T-helper 2 cell treated with Interferon-gamma antibody and Interleukin-4, amounts not matched to agents 100 ng/mL and 5 ng/mL, for 36 hours (primary cell): ENCODE measurements at regions not wholly inside any gene's neighbourhood (a gene's known extent, or its start where the extent isn't known, plus 50 kb on each side); places are given as distances from the start of the nearest gene placed in this dataset.

Source experiments
- intact Hi-C: fragments of 100-400 bp; cut with micrococcal nuclease; formaldehyde crosslinking; loops from one replicate; pipeline ENCODE4 v1.15.1; 2023

DNA sequence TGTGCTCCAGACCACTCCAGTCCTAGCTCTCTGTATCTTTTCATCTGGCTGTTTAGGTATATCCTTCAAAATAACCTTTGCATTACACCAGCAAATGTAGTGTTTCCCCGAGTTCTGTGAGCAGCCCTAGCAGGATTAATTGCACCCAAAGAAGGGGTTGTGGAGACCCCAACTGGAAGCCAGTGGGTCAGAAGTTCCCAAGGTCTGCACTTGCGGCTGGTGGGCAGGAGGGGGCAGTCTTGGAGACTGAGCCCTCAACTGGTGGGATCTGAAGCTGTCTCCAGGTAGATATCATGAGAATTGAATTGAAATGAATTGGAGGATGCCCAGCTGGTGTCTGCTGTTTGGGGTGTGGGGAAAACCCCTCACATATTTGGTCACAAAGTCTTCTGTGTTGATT lies 1485.3 kb upstream of the TENM3 start:
- intact Hi-C loops: no loop called here

- intact Hi-C loops: no loop called here
These were observed 1477.2 kb upstream of the TENM3 start for GRCh38 chr4:180766045-180766444.

DNA sequence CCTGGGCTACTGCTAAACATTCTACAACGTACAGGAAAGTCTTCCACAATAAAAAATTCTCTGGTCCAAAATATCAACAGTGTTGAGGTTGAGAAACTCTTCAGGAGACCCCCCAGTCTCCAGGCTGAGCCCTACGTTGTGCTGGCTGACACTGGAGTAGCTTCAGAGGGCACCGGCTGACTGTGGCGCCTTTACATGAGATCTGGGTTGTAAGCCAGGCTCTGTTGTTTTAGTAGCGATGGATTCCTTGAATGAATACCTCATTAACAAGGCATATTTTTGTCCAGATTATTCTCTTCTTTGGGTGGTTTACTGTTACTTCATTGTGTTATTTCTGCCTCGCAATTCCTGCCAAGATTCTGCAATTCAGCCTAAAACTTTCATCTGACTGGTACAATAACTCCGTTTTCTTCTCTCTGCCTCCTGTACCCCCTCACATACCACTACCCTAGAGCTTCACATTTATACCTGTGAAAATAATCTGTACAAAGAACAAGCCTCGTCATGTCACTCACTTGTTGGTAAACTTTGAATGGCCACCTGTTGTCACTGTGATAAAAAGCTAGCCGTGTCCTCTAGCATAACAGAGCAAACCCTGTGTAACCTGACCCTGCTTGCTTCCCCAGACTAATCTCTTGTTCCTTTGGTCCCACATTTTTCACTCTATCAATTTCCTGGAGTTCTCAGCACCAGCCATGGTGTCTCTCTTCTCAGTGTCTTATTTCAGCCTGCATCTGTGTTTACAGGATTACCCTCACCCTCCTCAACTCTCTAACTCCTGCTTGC lies 1476.1 kb upstream of the TENM3 start:
- intact Hi-C loops: no loop called here

- intact Hi-C loops: no loop called here
These were observed 1474.6 kb upstream of the TENM3 start for GRCh38 chr4:180768610-180769009.

GRCh38 chr4:180769791-180770190 lies 1473.4 kb upstream of the TENM3 start:
- intact Hi-C loops: no loop called here

- intact Hi-C loops: no loop called here
These were observed 1472.9 kb upstream of the TENM3 start for GRCh38 chr4:180770265-180770664.

DNA sequence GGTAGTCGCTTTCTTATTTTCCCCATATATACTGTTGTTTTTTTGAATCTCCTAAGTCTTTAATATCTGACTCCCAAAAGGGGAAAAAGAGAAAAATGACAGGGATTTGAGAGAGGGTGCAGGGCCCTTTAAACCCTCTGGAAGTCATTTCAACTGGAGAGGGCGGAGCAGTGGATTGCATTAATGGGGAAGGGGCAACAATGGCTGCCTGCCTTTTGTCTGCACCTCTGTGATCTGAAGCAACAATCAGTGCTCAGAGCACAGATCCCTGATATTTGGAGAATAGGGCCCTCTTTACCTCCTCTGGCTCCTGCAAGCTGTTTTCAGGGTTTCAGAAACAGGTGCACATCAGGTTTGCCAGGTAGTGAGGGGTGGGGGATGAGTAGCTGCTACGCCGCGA lies 1458.3 kb upstream of the TENM3 start:
- intact Hi-C loops: no loop called here

DNA sequence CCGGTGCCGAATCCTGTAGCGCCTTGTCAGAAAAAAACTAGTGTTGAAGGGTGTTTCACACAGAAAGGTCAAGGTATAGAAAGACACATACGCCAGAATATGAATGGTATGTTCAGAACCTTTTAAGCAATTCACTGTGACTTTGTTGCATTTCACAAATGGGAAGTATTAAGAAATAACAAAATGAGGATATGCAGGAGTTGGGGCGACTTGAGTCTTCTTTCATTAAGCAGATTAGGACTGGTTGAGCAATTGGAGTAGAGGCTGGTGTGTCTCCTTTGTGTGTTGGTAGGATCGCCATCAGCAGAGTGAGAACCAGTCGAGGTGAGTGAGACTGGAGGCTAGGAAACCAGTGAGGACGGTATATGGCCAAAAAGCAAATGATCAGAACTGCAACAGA lies 1454.5 kb upstream of the TENM3 start:
- intact Hi-C loops: no loop called here

- intact Hi-C loops: no loop called here
These were observed 1453.3 kb upstream of the TENM3 start for GRCh38 chr4:180789929-180790328.

DNA sequence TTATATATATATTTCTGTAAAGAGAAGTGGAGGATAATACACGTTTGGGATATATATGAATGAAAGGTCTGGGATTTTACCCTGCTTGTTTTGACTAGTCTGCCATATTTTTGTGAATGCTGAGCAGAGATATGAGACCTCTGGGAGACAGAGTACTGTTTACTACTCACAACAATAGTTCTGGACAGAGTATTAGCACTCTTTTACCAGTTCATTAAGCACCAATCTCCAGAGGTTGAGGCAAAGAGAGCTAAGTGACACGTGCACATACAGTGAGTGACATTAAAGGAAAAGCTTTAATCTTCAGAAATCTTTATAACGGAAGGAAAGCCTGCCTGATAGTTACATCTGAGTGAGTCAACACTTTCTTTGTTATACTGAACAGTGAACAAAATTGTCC lies 1452.7 kb upstream of the TENM3 start:
- intact Hi-C loops: no loop called here

GRCh38 chr4:180792541-180792940 lies 1450.7 kb upstream of the TENM3 start:
- intact Hi-C loops: no loop called here

DNA sequence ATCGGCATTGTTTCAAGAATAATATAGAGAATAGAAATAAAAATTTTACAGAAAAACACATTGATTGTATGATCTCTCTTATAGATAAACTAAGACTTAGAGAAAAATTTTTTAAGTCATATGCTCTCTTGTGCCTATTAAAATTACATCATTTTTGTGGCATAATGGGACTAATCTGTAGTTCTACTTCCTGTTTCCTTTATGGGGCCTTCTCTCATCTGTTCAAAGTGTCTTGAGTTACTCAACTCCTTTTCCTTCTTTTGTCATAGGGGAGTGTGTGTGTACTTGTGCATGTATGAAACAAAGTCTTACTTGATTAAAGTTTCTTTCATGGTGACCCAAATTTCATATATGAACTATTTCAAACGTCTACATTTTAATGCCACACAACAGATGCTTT lies 1448.9 kb upstream of the TENM3 start:
- intact Hi-C loops: no loop called here

- intact Hi-C loops: no loop called here
These were observed 1445.1 kb upstream of the TENM3 start for GRCh38 chr4:180798036-180798577.

DNA sequence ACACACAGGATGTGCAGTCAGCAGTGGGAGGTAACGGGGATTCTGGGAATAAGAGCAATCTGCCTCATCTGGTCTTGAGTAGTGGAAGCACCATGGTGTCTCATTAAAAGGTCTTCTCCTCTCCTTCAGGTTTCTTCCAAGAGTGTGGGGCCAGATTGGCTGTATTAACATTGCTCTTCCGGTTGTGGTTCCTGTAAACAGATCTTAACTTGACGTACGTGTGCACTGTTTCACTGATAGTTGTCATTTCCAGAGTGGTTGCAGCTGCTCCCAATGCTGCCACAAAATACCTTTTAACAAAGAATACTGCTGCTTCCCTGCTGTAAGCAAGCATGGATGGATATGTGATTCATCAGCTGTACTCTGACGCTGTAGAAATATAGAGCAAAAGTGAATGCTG lies 1443.4 kb upstream of the TENM3 start:
- intact Hi-C loops: no loop called here

DNA sequence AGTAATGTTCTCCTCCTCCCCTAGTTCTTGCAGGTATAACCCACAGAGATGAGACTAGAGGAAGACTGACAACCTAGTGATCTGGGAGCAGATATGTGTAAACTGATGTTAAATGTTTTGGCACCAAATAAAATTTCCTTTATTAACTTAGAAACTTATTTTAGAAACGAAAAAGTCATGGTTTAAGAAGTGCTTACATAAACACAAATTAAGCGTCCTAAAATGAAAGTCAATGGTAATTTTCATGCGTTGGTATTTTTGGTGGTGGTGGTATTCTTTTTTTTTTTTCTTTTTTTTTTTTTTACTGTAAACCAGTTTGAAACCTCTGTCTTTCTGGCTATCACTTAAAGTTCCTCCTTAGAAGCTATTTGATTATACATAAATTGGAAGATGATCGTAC lies 1438.1 kb upstream of the TENM3 start:
- intact Hi-C loops: no loop called here

DNA sequence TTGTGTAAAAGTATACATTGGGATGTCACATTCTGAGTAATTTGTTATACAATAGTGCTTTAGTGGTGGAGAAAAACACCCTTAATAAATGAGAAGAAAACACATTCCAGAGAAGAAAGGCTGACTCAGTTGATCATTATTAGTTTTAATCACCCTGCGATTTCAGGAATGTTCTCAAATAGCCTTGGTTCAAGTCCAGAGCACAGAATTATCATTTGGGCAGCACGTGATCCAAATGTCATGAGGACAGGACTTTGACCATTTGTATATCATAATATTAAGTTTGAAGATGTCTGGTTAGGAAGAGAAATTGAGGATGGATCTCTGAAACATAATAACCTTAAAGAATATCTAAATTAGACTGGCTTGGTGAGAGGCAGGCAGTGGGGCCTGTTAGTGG lies 1434.3 kb upstream of the TENM3 start:
- intact Hi-C loops: no loop called here

DNA sequence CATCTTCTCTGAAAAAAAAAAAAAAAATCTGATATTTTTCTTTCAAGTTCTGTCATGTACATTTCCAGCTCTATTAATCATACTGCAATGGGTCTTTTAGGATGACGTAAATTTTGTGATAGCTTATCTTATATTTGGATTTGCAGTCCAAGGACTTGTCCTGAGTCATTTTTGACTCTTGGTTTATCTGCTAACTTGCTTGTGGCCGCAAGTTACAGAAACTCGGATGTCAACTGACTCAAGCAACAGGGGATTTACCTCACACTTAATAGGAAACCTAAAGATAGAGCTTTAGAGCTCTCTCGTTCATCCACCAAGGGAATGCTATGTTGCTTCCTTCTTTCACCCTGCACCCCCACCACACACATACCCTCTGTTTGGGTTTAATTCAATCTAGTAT lies 1433.8 kb upstream of the TENM3 start:
- intact Hi-C loops: no loop called here

GRCh38 chr4:180810581-180810980 lies 1432.6 kb upstream of the TENM3 start:
- intact Hi-C loops: no loop called here

DNA sequence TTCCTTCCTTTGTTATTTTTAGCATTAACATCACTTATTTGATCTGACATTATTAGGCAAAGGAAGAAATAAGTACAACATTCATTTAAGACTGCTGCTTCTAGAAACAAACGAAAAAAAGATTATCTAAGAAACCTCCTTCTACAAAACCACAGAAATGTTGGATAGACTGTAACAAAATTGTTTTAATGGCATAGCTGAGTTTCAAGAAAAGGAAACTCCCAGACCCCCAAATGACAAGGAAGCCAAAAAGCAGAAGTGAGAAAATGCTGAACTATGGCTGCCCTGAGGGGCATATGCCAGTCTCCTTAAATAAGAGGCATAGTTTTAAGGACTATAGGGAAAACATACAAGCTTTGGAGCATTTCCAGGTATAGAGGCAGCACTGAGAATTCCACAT lies 1431.6 kb upstream of the TENM3 start:
- intact Hi-C loops: no loop called here

- intact Hi-C loops: no loop called here
These were observed 1430.4 kb upstream of the TENM3 start for GRCh38 chr4:180812783-180813182.

GRCh38 chr4:180814875-180815417 lies 1428.3 kb upstream of the TENM3 start:
- intact Hi-C loops: no loop called here

- intact Hi-C loops: no loop called here
These were observed 1425.7 kb upstream of the TENM3 start for GRCh38 chr4:180817529-180817928.

- intact Hi-C loops: no loop called here
These were observed 1420.1 kb upstream of the TENM3 start for GRCh38 chr4:180823108-180823507.
